Right lobe of liver (tissue), 6 donors: ENCODE measurements at regions not wholly inside any gene's neighbourhood (a gene's known extent, or its start where the extent isn't known, plus 50 kb on each side); places are given as distances from the start of the nearest gene placed in this dataset.

ENCODE experiments used
- ATAC-seq, 4 donors: fragments of 200-7000 bp; cut with Tn5 transposase; one replicate each; pipeline ENCODE4 v1.9.1; 2020; ENCODE audit warnings: mild to moderate bottlenecking in 4 of 4, moderate library complexity in 4 of 4
- DNase-seq, 3 donors: peaks; one replicate each; pipeline ENCODE4 v3.0.0-alpha.2; 2020
- H3K27ac ChIP-seq, 3 donors: fragments of 200-600 bp; one replicate each; pipeline ENCODE4 v1.8.0; 2022
- H3K27me3 ChIP-seq, 2 donors: fragments of 200-600 bp; one replicate each; pipeline ENCODE4 v1.8.0; 2022
- H3K36me3 ChIP-seq, 4 donors: fragments of 200-600 bp; sonication (generic) in 1 of 4; one replicate each; pipeline versions ENCODE4 v1.5.1 to v1.8.0; 2017 to 2022; ENCODE audit warnings: control low read depth in 1 of 4
- H3K4me1 ChIP-seq, 4 donors: fragments of 200-600 bp; sonication (generic) in 1 of 4; one replicate each; pipeline versions ENCODE4 v1.5.1 to v1.8.0; 2017 to 2022; ENCODE audit warnings: control low read depth in 1 of 4
- H3K4me3 ChIP-seq, 3 donors: fragments of 200-600 bp; one replicate each; pipeline ENCODE4 v1.8.0; 2022
- H3K9me3 ChIP-seq, 4 donors: fragments of 200-600 bp; sonication (generic) in 1 of 4; one replicate each; pipeline versions ENCODE4 v1.5.1 to v1.8.0; 2017 to 2022; ENCODE audit warnings: control low read depth in 1 of 4
- CTCF ChIP-seq, 4 donors: fragments of 200-600 bp in 3 of 4; fragments of 450-650 bp in 1 of 4; IDR thresholded peaks; one replicate each; pipeline versions ENCODE4 v1.5.1 to v1.8.0; 2016 to 2022; ENCODE audit warnings: antibody characterized with exemption in 4 of 4, mild to moderate bottlenecking in 2 of 4
- POLR2A ChIP-seq: fragments of 450-650 bp; IDR thresholded peaks from one replicate; pipeline ENCODE4 v1.6.1; 2017; ENCODE audit warnings: antibody characterized with exemption, mild to moderate bottlenecking
- WGBS: methylation state at CpG from one replicate; pipeline ENCODE4 v1.1.6; 2018; ENCODE audit warnings: low coverage, low lambda C conversion rate; ENCODE audit not compliant: insufficient coverage; ENCODE audit errors: missing lambda C conversion rate; 5-methylcytosine and 5-hydroxymethylcytosine counted together
- intact Hi-C, 2 donors: fragments of 100-400 bp; cut with DNase I; formaldehyde crosslinking; loops; one replicate each; pipeline versions ENCODE4 v1.11.2 to v1.14.1; 2022
- donor health status: DM: no; HTN: yes; CAD: no.
- donor health status: DM: no; HTN: no; CAD: no.
- donor health status: DM: no; HTN: no; CAD: no.
- donor health status: DM: no; HTN: yes; CAD: no.
- donor health status: DM: no; HTN: yes; CAD: no.

GRCh38 chr6:8821981-8822381 lies 386.6 kb upstream of the SLC35B3 start:
- 82% methylated on average over 3 of the region's 3 CpGs for WGBS
- ATAC-seq (no peak), DNase-seq (no peak)
- H3K27ac ChIP-seq = no peak overlapping the region
- intact Hi-C loops = no loop called here
- no peaks in the 10 kb centered on the region for H3K27me3 ChIP-seq
- no peak for TF ChIP-seq CTCF (IDR thresholded peaks at IDR 0.05)
- no peak for TF ChIP-seq POLR2A
- H3K4me3 ChIP-seq = no peak overlapping the region
- H3K36me3 ChIP-seq = no peaks in the 10 kb centered on the region
- H3K4me1 ChIP-seq = no peaks in the 10 kb centered on the region
- H3K9me3 ChIP-seq = no peaks in the 10 kb centered on the region

- no peak for DNase-seq
- intact Hi-C loops = no loop called here
- no peak overlapping the region for H3K4me3 ChIP-seq
- H3K9me3 ChIP-seq = no peaks in the 10 kb centered on the region
- TF ChIP-seq POLR2A (no peak), CTCF (IDR thresholded peaks at IDR 0.05) (no peak)
- no peaks in the 10 kb centered on the region for H3K27me3 ChIP-seq
- H3K27ac ChIP-seq = no peak overlapping the region
- no peaks in the 10 kb centered on the region for H3K36me3 ChIP-seq
- no peak for ATAC-seq
- H3K4me1 ChIP-seq = no peaks in the 10 kb centered on the region
Observed at GRCh38 chr6:8820313-8820712, 385.0 kb upstream of the SLC35B3 start.

- TF ChIP-seq CTCF (IDR thresholded peaks at IDR 0.05) = no peak
- TF ChIP-seq POLR2A = no peak
- ATAC-seq (no peak), DNase-seq (no peak)
- H3K9me3 ChIP-seq = no peaks in the 10 kb centered on the region
- H3K4me1 ChIP-seq = no peaks in the 10 kb centered on the region
- no peaks in the 10 kb centered on the region for H3K36me3 ChIP-seq
- WGBS = 45% methylated on average over 5 of the region's 5 CpGs
- intact Hi-C loops = no loop called here
- no peak overlapping the region for H3K27ac ChIP-seq
- H3K4me3 ChIP-seq = no peak overlapping the region
- H3K27me3 ChIP-seq = no peaks in the 10 kb centered on the region
Observed at GRCh38 chr6:8819446-8819845, 384.1 kb upstream of the SLC35B3 start.

GRCh38 chr6:8814440-8815000 lies 379.2 kb upstream of the SLC35B3 start:
- intact Hi-C loops = no loop called here
- no peak for ATAC-seq

More at GRCh38 chr6:8814440-8815000, 379.2 kb upstream of the SLC35B3 start:
- no peak for TF ChIP-seq POLR2A
- TF ChIP-seq CTCF (IDR thresholded peaks at IDR 0.05) = no peak
- Histone ChIP-seq H3K36me3 (no peaks in the 10 kb centered on the region), H3K27ac (no peak overlapping the region), H3K4me1 (no peaks in the 10 kb centered on the region), H3K27me3 (no peaks in the 10 kb centered on the region), H3K4me3 (no peak overlapping the region), H3K9me3 (no peaks in the 10 kb centered on the region)
- 25% methylated on average over 1 of the region's 1 CpG for WGBS
- no peak for DNase-seq
